Bronchial epithelial cell (primary cell): ENCODE measurements at regions not wholly inside any gene's neighbourhood (a gene's known extent, or its start where the extent isn't known, plus 50 kb on each side); places are given as distances from the start of the nearest gene placed in this dataset.

ENCODE experiments used
- DNase-seq: peaks from one replicate; pipeline ENCODE4 v3.0.0-alpha.2; 2010; ENCODE audit warnings: low read depth
- FAIRE-seq: peaks from 2 replicates; lab custom pipeline; 2011; peaks lifted over from hg19 to GRCh38; lab: Jason Lieb, UNC
- H3K27me3 ChIP-seq: 2 replicates; pipeline ENCODE4 v1.5.1; 2011; ENCODE audit warnings: low read length; ENCODE audit not compliant: control insufficient read depth, insufficient read depth
- H3K36me3 ChIP-seq: 2 replicates; pipeline ENCODE4 v1.5.1; 2011; ENCODE audit warnings: low read length; ENCODE audit not compliant: control insufficient read depth, insufficient read depth
- H3K4me3 ChIP-seq: 2 replicates; pipeline ENCODE4 v1.5.1; 2011; ENCODE audit warnings: mild to moderate bottlenecking, low read depth, low read length, control low read depth
- TF ChIP-seq, protein P1 (sequence below): IDR thresholded peaks from 2 replicates; pipeline ENCODE4 v1.5.1; 2011; ENCODE audit warnings: mild to moderate bottlenecking, moderate library complexity, low read length, control low read depth, inconsistent platforms; ENCODE audit not compliant: insufficient read depth, severe bottlenecking

DNA sequence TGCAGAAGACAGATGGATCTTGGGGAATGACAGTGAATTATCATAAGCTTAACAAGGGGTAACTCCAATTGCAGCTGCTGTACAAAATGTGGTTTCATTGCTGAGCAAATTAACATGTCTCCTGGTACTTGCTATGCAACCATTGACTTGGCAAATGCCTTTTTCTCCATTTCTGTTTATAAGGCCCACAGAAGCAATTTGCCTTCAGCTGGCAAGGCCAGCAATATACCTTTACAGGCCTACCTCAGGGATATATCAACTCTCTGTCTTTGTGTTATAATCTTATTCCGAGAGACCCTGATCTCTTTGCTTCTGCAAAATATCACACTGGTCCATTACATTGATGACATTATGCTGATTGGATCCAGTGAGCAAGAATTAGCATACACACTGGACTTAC, 52.7 kb upstream of the KIAA0040 start:
- TF ChIP-seq, protein P1, sequence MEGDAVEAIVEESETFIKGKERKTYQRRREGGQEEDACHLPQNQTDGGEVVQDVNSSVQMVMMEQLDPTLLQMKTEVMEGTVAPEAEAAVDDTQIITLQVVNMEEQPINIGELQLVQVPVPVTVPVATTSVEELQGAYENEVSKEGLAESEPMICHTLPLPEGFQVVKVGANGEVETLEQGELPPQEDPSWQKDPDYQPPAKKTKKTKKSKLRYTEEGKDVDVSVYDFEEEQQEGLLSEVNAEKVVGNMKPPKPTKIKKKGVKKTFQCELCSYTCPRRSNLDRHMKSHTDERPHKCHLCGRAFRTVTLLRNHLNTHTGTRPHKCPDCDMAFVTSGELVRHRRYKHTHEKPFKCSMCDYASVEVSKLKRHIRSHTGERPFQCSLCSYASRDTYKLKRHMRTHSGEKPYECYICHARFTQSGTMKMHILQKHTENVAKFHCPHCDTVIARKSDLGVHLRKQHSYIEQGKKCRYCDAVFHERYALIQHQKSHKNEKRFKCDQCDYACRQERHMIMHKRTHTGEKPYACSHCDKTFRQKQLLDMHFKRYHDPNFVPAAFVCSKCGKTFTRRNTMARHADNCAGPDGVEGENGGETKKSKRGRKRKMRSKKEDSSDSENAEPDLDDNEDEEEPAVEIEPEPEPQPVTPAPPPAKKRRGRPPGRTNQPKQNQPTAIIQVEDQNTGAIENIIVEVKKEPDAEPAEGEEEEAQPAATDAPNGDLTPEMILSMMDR, result no peak
- no peak for DNase-seq

DNA sequence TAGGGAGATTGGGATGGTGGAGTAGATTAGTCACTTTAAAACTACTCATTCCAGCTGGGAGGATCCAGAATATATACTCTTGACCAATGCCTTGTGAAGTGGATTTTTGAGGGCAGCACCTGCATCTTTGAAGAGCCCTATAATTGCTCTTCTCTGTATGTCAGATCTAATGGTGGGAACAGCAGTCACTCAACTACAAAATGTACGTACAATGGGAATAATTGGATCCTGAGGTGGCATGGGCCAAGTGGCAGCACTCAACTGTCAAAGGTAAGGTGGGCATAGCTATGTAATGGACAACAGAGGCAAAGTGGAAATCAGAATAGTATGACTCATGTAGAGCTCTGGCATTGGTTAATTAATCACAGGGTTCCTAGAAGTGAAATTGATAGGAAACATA, 51.6 kb upstream of the KIAA0040 start:
- FAIRE-seq, result no peak
- TF ChIP-seq, protein P1, result no peak
- H3K27me3 ChIP-seq, result no peaks in the 10 kb centered on the region
- H3K36me3 ChIP-seq, result no peaks in the 10 kb centered on the region
- H3K4me3 ChIP-seq, result no peak overlapping the region
- no peak for DNase-seq

More for the DNA sequence above, 52.7 kb upstream of the KIAA0040 start:
- H3K4me3 ChIP-seq, result no peak overlapping the region
- H3K36me3 ChIP-seq, result no peaks in the 10 kb centered on the region
- FAIRE-seq, result no peak
- no peaks in the 10 kb centered on the region for H3K27me3 ChIP-seq
